HG03095 (cell line): ENCODE measurements at regions not wholly inside any gene's neighbourhood (a gene's known extent, or its start where the extent isn't known, plus 50 kb on each side); places are given as distances from the start of the nearest gene placed in this dataset.
"Not testable (repeated sequence)": the region's sequence is repeated elsewhere in the genome, so short reads cannot be mapped to it uniquely, and the experiment has no call there.

Source experiments
- ATAC-seq: cut with Tn5 transposase; IDR thresholded peaks from one replicate; pipeline ENCODE4 v1.9.1; 2021; ENCODE audit warnings: moderate library complexity; ENCODE audit not compliant: unreplicated experiment

GRCh38 chr10:84571146-84571545 lies 242.8 kb downstream of the CCSER2 start:
- no peak for ATAC-seq

- ATAC-seq, result no peak
Observed at GRCh38 chr10:84574102-84574501, 245.7 kb downstream of the CCSER2 start.

GRCh38 chr10:84581976-84582375 lies 253.6 kb downstream of the CCSER2 start:
- ATAC-seq, result no peak

GRCh38 chr10:84583501-84583900 lies 255.1 kb downstream of the CCSER2 start:
- no peak for ATAC-seq

GRCh38 chr10:84587789-84588188 lies 259.4 kb downstream of the CCSER2 start:
- no peak for ATAC-seq

GRCh38 chr10:84588426-84588825 lies 260.0 kb downstream of the CCSER2 start:
- ATAC-seq, result no peak

DNA sequence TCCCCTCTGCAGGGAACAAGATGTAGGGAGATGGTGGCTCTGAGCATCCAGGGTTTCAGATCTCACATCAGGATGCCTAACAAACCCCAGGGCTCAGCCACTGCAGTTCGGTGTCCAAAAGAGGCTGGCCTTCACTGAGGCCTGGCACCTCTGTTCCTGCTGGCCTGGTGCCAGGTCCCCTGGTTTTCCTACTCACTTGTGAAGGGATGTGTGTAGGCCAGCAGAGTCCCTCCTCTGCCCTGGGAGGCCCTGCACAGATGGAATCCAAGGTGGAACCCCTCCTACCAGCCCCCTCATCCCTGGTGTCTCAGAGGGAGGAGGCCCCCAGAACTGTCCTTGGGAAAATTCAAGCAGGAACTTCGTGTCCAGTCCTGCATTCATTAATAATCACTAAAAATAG lies 260.6 kb downstream of the CCSER2 start:
- no peak for ATAC-seq

DNA sequence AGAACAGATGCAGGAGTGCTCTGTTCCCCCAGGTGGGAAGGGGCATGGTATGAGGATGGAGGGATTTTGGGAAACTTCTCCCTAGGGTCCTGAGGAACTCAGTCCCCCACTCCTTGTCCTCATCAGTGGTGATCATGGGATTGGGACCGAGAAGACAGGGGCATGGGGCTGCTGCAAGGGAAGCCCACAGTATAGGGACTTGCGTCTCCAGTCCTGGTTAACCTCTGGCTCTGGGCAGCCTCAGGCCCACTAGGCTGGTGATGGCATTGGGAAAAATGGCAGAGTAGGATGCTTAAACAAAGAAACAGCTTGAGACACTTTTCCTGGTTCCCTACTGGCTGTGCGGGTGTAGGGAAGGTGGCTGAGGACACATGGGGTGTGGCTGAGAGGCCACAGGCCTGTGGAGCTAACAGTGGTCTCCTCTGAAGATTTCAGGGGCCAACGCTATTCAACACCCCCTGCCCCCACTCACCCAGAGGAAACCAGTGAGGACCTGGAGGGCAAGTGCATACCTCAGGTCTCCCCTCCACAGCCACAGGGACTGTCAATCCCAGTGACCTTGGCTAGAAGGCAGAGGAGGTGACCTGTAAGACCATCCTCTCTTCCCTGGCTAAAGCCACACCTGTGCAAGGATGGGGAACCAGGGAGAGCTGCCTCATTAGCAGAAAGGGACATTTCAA lies 261.3 kb downstream of the CCSER2 start:
- ATAC-seq, result no peak

DNA sequence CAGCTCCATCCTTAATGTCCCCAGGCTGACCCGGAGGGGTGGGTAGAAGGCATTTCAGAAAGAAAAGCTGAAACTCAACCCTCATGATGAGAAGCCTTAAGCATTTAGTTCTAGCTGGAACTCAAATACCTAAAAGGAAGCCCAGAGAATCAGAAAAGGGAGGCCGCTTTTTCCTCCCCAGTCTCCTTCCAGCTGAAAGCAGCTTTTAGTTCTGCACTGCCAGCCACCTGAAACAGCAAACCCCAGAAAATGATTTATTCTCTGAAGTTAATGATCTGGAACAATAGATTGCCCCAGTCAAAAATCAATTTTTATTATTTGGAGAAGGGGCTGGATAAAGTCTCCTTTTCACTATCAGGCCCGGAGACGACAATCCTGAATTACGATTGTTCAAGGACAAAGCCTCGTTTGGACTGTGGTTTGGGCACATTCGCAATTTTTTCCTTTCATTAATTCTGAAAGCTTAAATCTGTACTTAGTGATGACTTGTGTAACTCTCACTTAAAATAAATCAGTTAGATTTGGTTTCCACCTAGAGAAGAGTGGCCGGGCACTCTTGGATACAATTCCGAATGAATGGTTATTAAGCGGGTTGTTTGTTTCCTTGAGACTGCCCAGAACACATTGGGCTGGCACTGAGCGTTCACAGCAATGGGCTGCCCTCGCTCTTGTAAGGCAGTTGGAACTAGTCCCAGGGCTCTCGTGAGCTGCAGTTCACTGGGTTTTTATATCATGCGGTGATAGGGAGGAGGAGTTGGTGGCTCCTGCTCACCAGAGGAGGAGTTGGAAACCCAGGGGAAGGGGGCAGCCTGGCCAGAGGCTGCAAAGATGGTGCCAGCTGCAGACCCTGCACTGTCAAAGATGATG lies 262.2 kb downstream of the CCSER2 start:
- ATAC-seq, result no peak

DNA sequence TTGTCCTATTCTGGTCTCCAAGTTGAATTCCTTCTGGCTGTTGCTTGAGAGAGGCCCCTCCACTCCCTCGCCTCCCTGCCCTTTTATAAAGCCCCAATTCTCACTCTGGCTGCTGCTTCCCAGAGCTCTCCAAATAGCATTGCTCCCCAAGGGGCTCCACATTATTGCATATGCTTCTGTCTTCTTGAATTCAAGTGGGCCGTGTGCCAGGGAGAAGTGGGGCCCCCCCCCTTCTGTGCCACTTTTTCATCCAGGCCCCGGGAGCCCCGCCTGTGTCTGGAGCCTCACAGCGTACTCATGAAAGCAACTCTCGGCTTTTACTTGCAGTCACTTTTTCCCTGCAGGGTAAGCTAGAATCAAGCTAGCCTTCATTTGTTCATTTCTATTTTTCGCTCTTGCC lies 265.1 kb downstream of the CCSER2 start:
- ATAC-seq, result no peak

DNA sequence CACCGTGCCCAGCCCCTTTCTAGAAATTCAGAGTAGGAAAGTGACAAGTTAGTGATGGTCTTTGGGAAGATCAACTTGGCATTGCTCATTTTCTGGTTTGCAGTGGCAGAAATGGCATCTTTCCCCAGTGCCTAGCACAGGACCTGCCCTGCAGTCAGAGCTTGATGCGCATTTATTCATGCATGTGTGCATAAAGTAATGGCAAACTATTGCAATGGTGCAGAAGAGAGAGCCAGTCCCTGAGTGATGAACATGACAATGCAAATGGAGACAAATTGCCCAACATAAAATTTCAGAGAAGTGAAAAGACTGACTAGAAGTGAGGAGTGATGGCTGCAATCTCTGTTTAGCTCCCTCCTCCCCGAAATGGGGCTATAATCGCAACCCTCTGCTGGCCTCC lies 268.2 kb downstream of the CCSER2 start:
- ATAC-seq, result no peak

- no peak for ATAC-seq
Observed at GRCh38 chr10:84599254-84599653, 270.9 kb downstream of the CCSER2 start.

GRCh38 chr10:84600947-84601346 lies 272.6 kb downstream of the CCSER2 start:
- no peak for ATAC-seq

- not testable (repeated sequence) for ATAC-seq
Observed at GRCh38 chr10:84602543-84602942, 274.2 kb downstream of the CCSER2 start.

DNA sequence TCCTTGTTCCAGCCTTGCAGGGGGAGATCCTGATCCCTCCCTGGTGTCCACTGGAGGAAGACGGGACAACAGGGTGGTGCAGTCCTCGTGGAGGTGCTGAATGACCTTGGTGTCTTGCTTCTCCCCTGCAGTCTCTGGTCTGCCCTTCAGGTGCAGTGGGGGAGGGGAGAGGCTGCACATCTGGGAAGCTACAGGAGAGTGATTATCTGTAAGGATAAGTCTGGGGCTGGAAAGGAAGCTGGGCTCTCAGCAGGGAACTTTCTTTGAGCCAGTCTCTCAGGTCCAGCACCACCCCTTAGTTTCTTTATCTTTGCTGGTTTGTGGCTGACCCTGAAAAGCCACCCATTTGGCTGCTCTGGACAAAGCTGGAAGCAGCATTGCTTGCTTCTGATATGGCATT lies 275.6 kb downstream of the CCSER2 start:
- no peak for ATAC-seq

GRCh38 chr10:84605802-84606201 lies 277.4 kb downstream of the CCSER2 start:
- ATAC-seq, result no peak

DNA sequence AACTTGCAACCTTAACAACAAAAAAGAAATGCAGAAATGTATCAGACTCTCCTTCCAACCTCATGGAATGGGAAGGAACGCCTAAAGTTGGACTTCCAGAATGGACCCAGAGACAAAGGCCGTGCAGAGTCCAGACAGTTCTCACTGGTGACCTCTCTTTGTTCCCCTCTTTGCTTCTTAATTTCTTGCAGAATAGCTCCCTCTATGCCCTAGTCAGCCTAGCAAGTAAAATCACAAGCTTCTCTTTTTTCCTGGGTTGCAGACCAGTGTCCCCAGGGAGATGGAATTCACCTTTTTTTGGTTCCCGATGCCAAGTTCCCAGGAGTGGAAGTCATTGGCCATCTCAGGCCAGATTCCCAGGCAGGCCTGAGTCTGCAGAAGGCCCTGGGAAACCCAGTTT lies 278.0 kb downstream of the CCSER2 start:
- no peak for ATAC-seq

- ATAC-seq, result no peak
Observed at GRCh38 chr10:84607044-84607443, 278.7 kb downstream of the CCSER2 start.

GRCh38 chr10:84607523-84607922 lies 279.1 kb downstream of the CCSER2 start:
- no peak for ATAC-seq

DNA sequence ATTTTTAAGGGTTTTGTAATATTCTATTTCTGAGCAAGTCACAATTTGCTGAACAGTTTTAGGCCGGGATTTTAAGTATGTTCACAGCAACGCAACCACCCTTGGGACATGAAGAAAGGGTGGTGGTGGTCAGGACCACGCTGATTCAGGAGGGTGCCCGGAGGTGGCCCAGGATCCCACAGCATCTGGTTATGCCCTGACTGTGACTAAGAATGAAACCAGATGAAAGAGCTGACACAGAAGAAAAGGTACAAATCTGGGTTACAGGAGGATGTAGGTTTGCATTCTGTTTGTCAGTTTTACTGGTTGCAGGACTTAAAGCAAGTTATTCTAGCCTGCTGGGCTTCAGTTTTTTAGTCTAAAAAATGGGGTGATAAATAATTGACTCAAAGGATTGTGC lies 279.7 kb downstream of the CCSER2 start:
- ATAC-seq, result peak; percentile 52

DNA sequence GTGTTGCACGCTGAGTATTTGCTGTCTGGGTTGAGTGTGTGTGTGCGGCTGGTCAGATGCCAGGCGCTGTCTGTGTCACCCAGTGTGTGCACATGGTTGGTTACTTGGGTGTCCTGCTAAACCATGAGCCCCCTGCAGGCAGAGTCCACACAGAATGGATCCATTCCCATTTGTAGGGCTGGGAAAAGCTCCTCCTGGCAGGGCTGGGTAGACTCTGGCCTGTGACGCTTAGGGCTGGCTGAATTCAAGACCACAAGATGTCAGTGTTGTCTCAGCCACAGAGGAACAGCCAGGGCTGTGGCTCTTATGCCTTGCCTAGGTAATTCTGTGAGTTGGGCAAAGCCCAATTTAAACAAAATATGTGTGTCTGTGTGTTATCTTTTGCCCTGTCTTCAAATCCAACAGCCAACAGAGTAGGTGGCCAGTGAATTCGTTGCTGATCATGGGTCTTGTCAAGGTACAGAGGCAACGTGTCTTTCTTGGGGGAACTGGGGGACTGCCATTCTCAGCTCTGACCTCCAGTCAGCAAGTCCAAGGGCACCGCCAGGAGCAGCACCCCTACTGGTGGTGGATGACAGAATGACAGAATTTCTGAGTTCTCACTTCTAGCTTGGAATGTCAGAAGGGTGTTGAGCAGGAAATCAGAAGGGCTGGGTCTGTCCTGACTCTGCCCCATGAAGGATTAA lies 285.1 kb downstream of the CCSER2 start:
- ATAC-seq, result no peak
